ENCODE measurements at regions not wholly inside any gene's neighbourhood (a gene's known extent, or its start where the extent isn't known, plus 50 kb on each side); places are given as distances from the start of the nearest gene placed in this dataset.

- no peak overlapping the region for H3K4me3 ChIP-seq
- no peak overlapping the region for H3K9ac ChIP-seq (ENCODE audit: insufficient read depth in 1 of 2, low read depth in 2 of 2, low read length in 2 of 2)
- H3K27ac ChIP-seq (ENCODE audit: extremely low read depth, low read depth, low read length) = no peak overlapping the region
- H3K4me1 ChIP-seq (replicated peaks in 1 of 2; ENCODE audit: control insufficient read depth in 2 of 2, insufficient read depth in 2 of 2, low read length in 2 of 2) = no peaks in the 10 kb centered on the region; a peak in 1 of 5 replicates
- no peaks in the 10 kb centered on the region for H4K20me1 ChIP-seq (replicated peaks; ENCODE audit: control insufficient read depth, insufficient read depth, low read length)
- ChIA-PET POLR2A (no interaction called here), CTCF (ENCODE audit: low intra/inter-chr PET ratio) (no interaction called here)
- H3K4me2 ChIP-seq (ENCODE audit: insufficient read depth, low read length) = no peak overlapping the region
- no peaks in the 10 kb centered on the region for H3K9me3 ChIP-seq (replicated peaks; ENCODE audit: control insufficient read depth, insufficient read depth, low read depth, low read length)
- no TSS peak for BruUV-seq (replicated peaks)
- no peak overlapping the region for H2AFZ ChIP-seq (ENCODE audit: low read depth, low read length)
- in situ Hi-C loops (cut with MboI) = no loop called here
- WGBS (ENCODE audit: insufficient coverage, low coverage, missing lambda C conversion rate) = 0% methylated on average over 3 of the region's 3 CpGs
- ATAC-seq (no peak), FAIRE-seq (no peak), DNase-seq (ENCODE audit: extremely low read depth in 1 of 4, low spot score in 3 of 4) (no peak)
- intact Hi-C loops (cut with micrococcal nuclease) = no loop called here
- peaks cover 0 to 7% of the 10 kb centered on the region in 2 experiments; a peak in 1 of 5 replicates for H3K27me3 ChIP-seq (ENCODE audit: control insufficient read depth in 2 of 2, insufficient read depth in 2 of 2, low read length in 2 of 2)
- H3K9me1 ChIP-seq (ENCODE audit: control insufficient read depth, insufficient read depth, low read length) = no peaks in the 10 kb centered on the region
- no peaks in the 10 kb centered on the region for H3K36me3 ChIP-seq (ENCODE audit: control insufficient read depth, insufficient read depth, low read length)
- no peaks in the 10 kb centered on the region for H3K79me2 ChIP-seq (ENCODE audit: control insufficient read depth, insufficient read depth, low read length)
- TF ChIP-seq SRSF9 (IDR thresholded peaks at IDR 0.05; ENCODE audit: borderline replicate concordance, low read depth, low read length) (no peak), ATF3 (IDR thresholded peaks at IDR 0.05) (peak; percentile 67), ATF3 (CRISPR knock-in tag; conservative IDR thresholded peaks at IDR 0.05) (no peak)
Observed at GRCh38 chr2:207223051-207223450, 57.3 kb upstream of the KLF7 start.

- peaks cover 0 to 7% of the 10 kb centered on the region in 2 experiments; a peak in 1 of 5 replicates for H3K27me3 ChIP-seq (ENCODE audit: control insufficient read depth in 2 of 2, insufficient read depth in 2 of 2, low read length in 2 of 2)
- H3K9me3 ChIP-seq (replicated peaks; ENCODE audit: control insufficient read depth, insufficient read depth, low read depth, low read length) = no peaks in the 10 kb centered on the region
- ChIA-PET CTCF (ENCODE audit: low intra/inter-chr PET ratio) (no interaction called here), POLR2A (no interaction called here)
- H3K36me3 ChIP-seq (ENCODE audit: control insufficient read depth, insufficient read depth, low read length) = no peaks in the 10 kb centered on the region
- WGBS (ENCODE audit: insufficient coverage, low coverage, missing lambda C conversion rate) = 0% methylated on average over 1 of the region's 1 CpG
- no peaks in the 10 kb centered on the region for H4K20me1 ChIP-seq (replicated peaks; ENCODE audit: control insufficient read depth, insufficient read depth, low read length)
- FAIRE-seq (no peak), ATAC-seq (no peak), DNase-seq (ENCODE audit: extremely low read depth in 1 of 4, low spot score in 3 of 4) (no peak)
- H2AFZ ChIP-seq (ENCODE audit: low read depth, low read length) = no peak overlapping the region
- H3K9ac ChIP-seq (ENCODE audit: insufficient read depth in 1 of 2, low read depth in 2 of 2, low read length in 2 of 2) = no peak overlapping the region
- in situ Hi-C loops (cut with MboI) (no loop called here), intact Hi-C loops (cut with micrococcal nuclease) (no loop called here)
- H3K27ac ChIP-seq (ENCODE audit: extremely low read depth, low read depth, low read length) = no peak overlapping the region
- H3K4me1 ChIP-seq (replicated peaks in 1 of 2; ENCODE audit: control insufficient read depth in 2 of 2, insufficient read depth in 2 of 2, low read length in 2 of 2) = no peaks in the 10 kb centered on the region; a peak in 1 of 5 replicates
- no peaks in the 10 kb centered on the region for H3K79me2 ChIP-seq (ENCODE audit: control insufficient read depth, insufficient read depth, low read length)
- H3K4me3 ChIP-seq = no peak overlapping the region
- H3K4me2 ChIP-seq (ENCODE audit: insufficient read depth, low read length) = no peak overlapping the region
- H3K9me1 ChIP-seq (ENCODE audit: control insufficient read depth, insufficient read depth, low read length) = no peaks in the 10 kb centered on the region
- no TSS peak for BruUV-seq (replicated peaks)
- TF ChIP-seq MED1 (CRISPR knock-in tag; IDR thresholded peaks at IDR 0.05; ENCODE audit: borderline replicate concordance) (no peak), LARP7 (IDR thresholded peaks at IDR 0.05) (no peak), ZNF3 (CRISPR knock-in tag; IDR thresholded peaks at IDR 0.05) (no peak), CREB1 (IDR thresholded peaks at IDR 0.05) (no peak), CREB1 (CRISPR knock-in tag; IDR thresholded peaks at IDR 0.05) (no peak), TOE1 (IDR thresholded peaks at IDR 0.05; ENCODE audit: borderline replicate concordance) (no peak), TOE1 (CRISPR knock-in tag; IDR thresholded peaks at IDR 0.05; ENCODE audit: borderline replicate concordance, low read depth) (no peak), AFF1 (IDR thresholded peaks at IDR 0.05; ENCODE audit: low read depth in 1 of 2, partially characterized antibody in 2 of 2) (no peak), ZNF408 (CRISPR knock-in tag; IDR thresholded peaks at IDR 0.05; ENCODE audit: low read depth) (no peak)
Observed at GRCh38 chr2:207224381-207224780, 58.6 kb upstream of the KLF7 start.

Data from K562 (cell line).